ENCODE measurements at regions not wholly inside any gene's neighbourhood (a gene's known extent, or its start where the extent isn't known, plus 50 kb on each side); places are given as distances from the start of the nearest gene placed in this dataset.
"Not testable (repeated sequence)": the region's sequence is repeated elsewhere in the genome, so short reads cannot be mapped to it uniquely, and the experiment has no call there.

DNA sequence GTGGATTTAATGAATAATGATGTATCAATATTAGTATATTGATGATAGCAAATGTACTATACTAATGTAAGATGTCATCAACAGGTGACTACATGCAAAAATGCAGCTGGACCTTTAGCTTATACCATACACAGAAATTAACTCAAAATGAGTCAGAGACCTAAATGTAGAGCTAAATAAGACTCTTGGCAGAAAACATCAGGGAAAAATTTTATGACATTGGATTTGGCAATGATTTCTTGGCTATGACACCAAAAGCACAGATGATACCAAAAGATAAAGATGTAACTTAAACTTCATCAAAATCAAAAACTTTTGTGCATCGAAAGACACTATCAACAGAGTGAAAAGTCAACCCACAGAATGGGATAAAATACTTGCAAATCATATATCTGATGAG lies 64.0 kb upstream of the CCL21 start:
- Histone ChIP-seq H3K27ac (ENCODE audit: low read depth, low read length) (no peak overlapping the region), H3K4me3 (ENCODE audit: low read length) (no peak overlapping the region), H3K4me1 (ENCODE audit: control insufficient read depth, insufficient read depth, low read length) (no peaks in the 10 kb centered on the region), H3K9me3 (ENCODE audit: control insufficient read depth, low read length) (no peaks in the 10 kb centered on the region), H3K9ac (ENCODE audit: extremely low read depth, low read length, poor library complexity, severe bottlenecking) (no peak overlapping the region), H3K27me3 (ENCODE audit: control insufficient read depth, insufficient read depth, low read length, poor library complexity, severe bottlenecking) (peaks cover 13% of the 10 kb centered on the region), H3K36me3 (ENCODE audit: control insufficient read depth, insufficient read depth, low read length) (no peaks in the 10 kb centered on the region)
- Mint-ChIP-seq H3K9me3 (no peaks in the 10 kb centered on the region), H3K27ac (no peak overlapping the region), H3K36me3 (ENCODE audit: low read depth) (no peaks in the 10 kb centered on the region), H3K4me3 (no peak overlapping the region), H3K4me1 (no peaks in the 10 kb centered on the region), H3K27me3 (ENCODE audit: insufficient read depth) (peaks cover 24% of the 10 kb centered on the region)
- WGBS, 2 experiments (ENCODE audit: insufficient coverage in 1 of 2, insufficient read length in 1 of 2): 90% methylated on average over 1 of the region's 1 CpG; no CpG with 5 or more reads in 1 of the 2 experiments
- no peak for DNase-seq
- no peak for TF ChIP-seq CTCF (conservative IDR thresholded peaks at IDR 0.05)

GRCh38 chr9:34773306-34773910 lies 63.5 kb upstream of the CCL21 start:
- H3K27me3 Mint-ChIP-seq (ENCODE audit: insufficient read depth): peaks cover 20% of the 10 kb centered on the region
- H3K27me3 ChIP-seq (ENCODE audit: control insufficient read depth, insufficient read depth, low read length, poor library complexity, severe bottlenecking): peaks cover 8% of the 10 kb centered on the region

GRCh38 chr9:34771007-34771406 lies 61.1 kb upstream of the CCL21 start:
- H3K9ac ChIP-seq (ENCODE audit: extremely low read depth, low read length, poor library complexity, severe bottlenecking): no peak overlapping the region
- H3K27ac ChIP-seq (ENCODE audit: low read depth, low read length): no peak overlapping the region
- H3K4me3 Mint-ChIP-seq: no peak overlapping the region
- H3K36me3 ChIP-seq (ENCODE audit: control insufficient read depth, insufficient read depth, low read length): no peaks in the 10 kb centered on the region
- no peaks in the 10 kb centered on the region for H3K36me3 Mint-ChIP-seq (ENCODE audit: low read depth)
- DNase-seq: no peak
- H3K27me3 ChIP-seq (ENCODE audit: control insufficient read depth, insufficient read depth, low read length, poor library complexity, severe bottlenecking): peaks cover 5% of the 10 kb centered on the region
- H3K4me1 ChIP-seq (ENCODE audit: control insufficient read depth, insufficient read depth, low read length): no peaks in the 10 kb centered on the region
- WGBS, 2 experiments (ENCODE audit: insufficient coverage in 1 of 2, insufficient read length in 1 of 2): 83 to 94% methylated on average over 4 of the region's 4 CpGs
- no peak overlapping the region for H3K27ac Mint-ChIP-seq
- peaks cover 3% of the 10 kb centered on the region for H3K4me1 Mint-ChIP-seq
- TF ChIP-seq CTCF (conservative IDR thresholded peaks at IDR 0.05): no peak
- peaks cover 6% of the 10 kb centered on the region for H3K9me3 ChIP-seq (ENCODE audit: control insufficient read depth, low read length)
- H3K4me3 ChIP-seq (ENCODE audit: low read length): no peak overlapping the region
- peaks cover 19% of the 10 kb centered on the region for H3K9me3 Mint-ChIP-seq
- H3K27me3 Mint-ChIP-seq (ENCODE audit: insufficient read depth): peaks cover 19% of the 10 kb centered on the region

More at GRCh38 chr9:34773306-34773910, 63.5 kb upstream of the CCL21 start:
- no peak overlapping the region for H3K4me3 Mint-ChIP-seq
- H3K9ac ChIP-seq (ENCODE audit: extremely low read depth, low read length, poor library complexity, severe bottlenecking): no peak overlapping the region
- no peak overlapping the region for H3K27ac ChIP-seq (ENCODE audit: low read depth, low read length)
- no peaks in the 10 kb centered on the region for H3K4me1 Mint-ChIP-seq
- no peaks in the 10 kb centered on the region for H3K36me3 ChIP-seq (ENCODE audit: control insufficient read depth, insufficient read depth, low read length)
- no peaks in the 10 kb centered on the region for H3K4me1 ChIP-seq (ENCODE audit: control insufficient read depth, insufficient read depth, low read length)
- no peaks in the 10 kb centered on the region for H3K36me3 Mint-ChIP-seq (ENCODE audit: low read depth)
- TF ChIP-seq CTCF (conservative IDR thresholded peaks at IDR 0.05): no peak
- no peak for DNase-seq
- no peaks in the 10 kb centered on the region for H3K9me3 ChIP-seq (ENCODE audit: control insufficient read depth, low read length)
- H3K4me3 ChIP-seq (ENCODE audit: low read length): no peak overlapping the region
- 78% methylated on average over 2 to 4 of the region's 4 CpGs for WGBS, 2 experiments (ENCODE audit: insufficient coverage in 1 of 2, insufficient read length in 1 of 2)
- no peak overlapping the region for H3K27ac Mint-ChIP-seq
- H3K9me3 Mint-ChIP-seq: no peaks in the 10 kb centered on the region

DNA sequence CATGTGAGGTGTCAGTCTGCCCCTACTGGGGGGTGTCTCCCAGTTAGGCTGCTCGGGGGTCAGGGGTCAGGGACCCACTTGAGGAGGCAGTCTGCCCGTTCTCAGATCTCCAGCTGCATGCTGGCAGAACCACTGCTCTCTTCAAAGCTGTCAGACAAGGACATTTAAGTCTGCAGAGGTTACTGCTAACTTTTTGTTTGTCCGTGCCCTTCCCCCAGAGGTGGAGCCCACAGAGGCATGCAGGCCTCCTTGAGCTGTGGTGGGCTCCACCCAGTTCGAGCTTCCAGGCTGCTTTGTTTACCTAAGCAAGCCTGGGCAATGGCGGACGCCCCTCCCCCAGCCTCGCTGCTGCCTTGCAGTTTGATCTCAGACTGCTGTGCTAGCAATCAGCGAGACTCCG lies 57.2 kb upstream of the CCL21 start:
- not testable (repeated sequence) for H3K27me3 Mint-ChIP-seq (ENCODE audit: insufficient read depth); H3K4me1 Mint-ChIP-seq; H3K9me3 ChIP-seq (ENCODE audit: control insufficient read depth, low read length); H3K36me3 Mint-ChIP-seq (ENCODE audit: low read depth); H3K36me3 ChIP-seq (ENCODE audit: control insufficient read depth, insufficient read depth, low read length); H3K4me3 ChIP-seq (ENCODE audit: low read length); H3K27ac ChIP-seq (ENCODE audit: low read depth, low read length); H3K27me3 ChIP-seq (ENCODE audit: control insufficient read depth, insufficient read depth, low read length, poor library complexity, severe bottlenecking); H3K9ac ChIP-seq (ENCODE audit: extremely low read depth, low read length, poor library complexity, severe bottlenecking); H3K4me3 Mint-ChIP-seq; H3K4me1 ChIP-seq (ENCODE audit: control insufficient read depth, insufficient read depth, low read length)
- peak; percentile 64 for DNase-seq
- H3K9me3 Mint-ChIP-seq: peaks cover 22% of the 10 kb centered on the region
- WGBS, 2 experiments (ENCODE audit: insufficient coverage in 1 of 2, insufficient read length in 1 of 2): 73 to 86% methylated on average over 4 to 9 of the region's 9 CpGs
- peak overlapping the region; percentile 61 for H3K27ac Mint-ChIP-seq
